Neural cell (in vitro differentiated cells): ENCODE measurements at regions not wholly inside any gene's neighbourhood (a gene's known extent, or its start where the extent isn't known, plus 50 kb on each side); places are given as distances from the start of the nearest gene placed in this dataset.
"Not testable (repeated sequence)": the region's sequence is repeated elsewhere in the genome, so short reads cannot be mapped to it uniquely, and the experiment has no call there.

Experiments
- H2AFZ ChIP-seq: fragments of 200-600, 300-800 bp; sonication (generic), shearing (Covaris generic); 2 replicates; pipeline ENCODE4 v1.6.0; 2014; ENCODE audit warnings: low read depth, mild to moderate bottlenecking, antibody characterized with exemption, low read length, moderate library complexity
- H3F3A ChIP-seq: fragments of 200-600 bp; shearing (Covaris generic); 2 replicates; pipeline ENCODE4 v1.6.1; 2016; ENCODE audit warnings: mild to moderate bottlenecking, moderate library complexity, mixed read lengths, antibody characterized with exemption, low read length; ENCODE audit not compliant: insufficient read depth, poor library complexity, severe bottlenecking
- H3K27ac ChIP-seq: fragments of 200-600, 300-800 bp; sonication (generic), shearing (Covaris generic); 2 replicates; pipeline ENCODE4 v1.5.1; 2014; ENCODE audit warnings: mild to moderate bottlenecking, low read length, moderate library complexity
- H3K27me3 ChIP-seq: fragments of 300-800, 200-600 bp; sonication (generic), shearing (Covaris generic); 2 replicates; pipeline ENCODE4 v1.6.0; 2014; ENCODE audit warnings: mild to moderate bottlenecking, low read depth, low read length, moderate library complexity; ENCODE audit not compliant: insufficient read depth
- H3K36me3 ChIP-seq: fragments of 300-800, 200-600 bp; sonication (generic), shearing (Covaris generic); 2 replicates; pipeline ENCODE4 v1.5.1; 2014; ENCODE audit warnings: mild to moderate bottlenecking, antibody characterized with exemption, low read length, moderate library complexity; ENCODE audit not compliant: insufficient read depth
- H3K4me2 ChIP-seq: fragments of 300-800, 200-600 bp; sonication (generic), shearing (Covaris generic); 2 replicates; pipeline ENCODE4 v1.6.0; 2014; ENCODE audit warnings: mild to moderate bottlenecking, low read length
- H3K4me3 ChIP-seq: fragments of 300-800, 200-600 bp; sonication (generic), shearing (Covaris generic); 2 replicates; pipeline ENCODE4 v1.5.1; 2014; ENCODE audit warnings: mild to moderate bottlenecking, low read length, moderate library complexity
- H3K79me2 ChIP-seq: fragments of 200-600 bp; shearing (Covaris generic); replicated peaks from 2 replicates; pipeline ENCODE4 v1.6.0; 2014; ENCODE audit warnings: mild to moderate bottlenecking, low read length, moderate library complexity; ENCODE audit not compliant: insufficient read depth
- H3K9ac ChIP-seq: fragments of 300-800, 200-600 bp; sonication (generic), shearing (Covaris generic); 2 replicates; pipeline ENCODE4 v1.6.1; 2016; ENCODE audit warnings: mild to moderate bottlenecking, low read length, mixed read lengths
- H3K9me2 ChIP-seq: fragments of 200-600 bp; shearing (Covaris generic); 2 replicates; pipeline ENCODE4 v1.6.1; 2016; ENCODE audit warnings: mild to moderate bottlenecking, low read length, mixed read lengths; ENCODE audit not compliant: insufficient read depth
- H3K9me3 ChIP-seq: fragments of 200-600, 300-800 bp; sonication (generic), shearing (Covaris generic); 2 replicates; pipeline ENCODE4 v1.6.1; 2016; ENCODE audit warnings: mild to moderate bottlenecking, mixed run types, low read length, moderate library complexity, mixed read lengths
- H4K20me1 ChIP-seq: fragments of 200-600 bp; shearing (Covaris generic); 2 replicates; pipeline ENCODE4 v1.6.1; 2016; ENCODE audit warnings: mild to moderate bottlenecking, mixed run types; ENCODE audit not compliant: insufficient read depth
- EP300 ChIP-seq: fragments of 450-650 bp; conservative IDR thresholded peaks from 2 replicates; pipeline ENCODE4 v1.6.1; 2014; ENCODE audit warnings: antibody characterized with exemption, mild to moderate bottlenecking, moderate library complexity; ENCODE audit not compliant: poor library complexity, severe bottlenecking
- EZH2 ChIP-seq: fragments of 200-600, 300-800 bp; shearing (Covaris generic), sonication (generic); IDR thresholded peaks from 2 replicates; pipeline ENCODE4 v1.6.1; 2014; ENCODE audit warnings: antibody characterized with exemption, low read length, borderline replicate concordance, mild to moderate bottlenecking; ENCODE audit not compliant: insufficient read depth, poor library complexity, severe bottlenecking
- MXI1 ChIP-seq: fragments of 450-650 bp; conservative IDR thresholded peaks from 2 replicates; pipeline ENCODE4 v1.6.1; 2014; ENCODE audit warnings: antibody characterized with exemption, mild to moderate bottlenecking; ENCODE audit not compliant: poor library complexity, severe bottlenecking
- POLR2AphosphoS5 ChIP-seq: IDR thresholded peaks from 2 replicates; pipeline ENCODE4 v1.6.1; 2012
- RAD21 ChIP-seq: fragments of 450-650 bp; conservative IDR thresholded peaks from 2 replicates; pipeline ENCODE4 v1.6.1; 2014; ENCODE audit warnings: antibody characterized with exemption, mild to moderate bottlenecking, moderate library complexity
- SMC3 ChIP-seq: fragments of 450-650 bp; conservative IDR thresholded peaks from 2 replicates; pipeline ENCODE4 v1.6.1; 2014; ENCODE audit warnings: antibody characterized with exemption, mild to moderate bottlenecking, moderate library complexity; ENCODE audit not compliant: poor library complexity
- TAF1 ChIP-seq: IDR thresholded peaks from 2 replicates; pipeline ENCODE4 v1.6.1; 2012; ENCODE audit warnings: low read depth
- TF ChIP-seq, protein P1 (sequence below): fragments of 450-650 bp; IDR thresholded peaks from 2 replicates; pipeline ENCODE4 v1.5.1; 2014; ENCODE audit warnings: antibody characterized with exemption, mild to moderate bottlenecking, moderate library complexity; ENCODE audit not compliant: poor library complexity, severe bottlenecking
- TF ChIP-seq, protein P2 (sequence below): IDR thresholded peaks from 2 replicates; pipeline ENCODE4 v1.6.1; 2012; ENCODE audit warnings: borderline replicate concordance

DNA sequence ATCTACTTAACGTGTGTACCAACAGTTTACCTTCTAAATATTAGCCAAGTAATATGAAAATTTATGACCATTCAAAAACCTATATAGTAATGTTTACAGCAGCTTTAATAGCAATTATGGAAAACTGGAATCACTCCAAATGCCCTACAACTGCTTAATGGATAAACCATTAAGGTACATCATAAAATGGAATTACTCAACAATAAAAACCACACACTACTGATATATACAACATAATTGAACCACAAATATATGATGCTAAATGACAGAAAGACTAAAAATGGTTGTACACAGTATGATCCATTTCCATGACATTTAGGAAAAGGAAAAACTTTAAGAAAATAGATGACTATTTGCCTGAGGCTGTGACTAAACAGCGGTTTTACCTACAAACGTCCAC is 467.1 kb upstream of the EPHA6 start:
- Histone ChIP-seq H3K9me3 (no peaks in the 10 kb centered on the region), H3F3A (no peaks in the 10 kb centered on the region)
- TF ChIP-seq RAD21, result no peak
- no peak for TF ChIP-seq TAF1
- TF ChIP-seq, protein P1, sequence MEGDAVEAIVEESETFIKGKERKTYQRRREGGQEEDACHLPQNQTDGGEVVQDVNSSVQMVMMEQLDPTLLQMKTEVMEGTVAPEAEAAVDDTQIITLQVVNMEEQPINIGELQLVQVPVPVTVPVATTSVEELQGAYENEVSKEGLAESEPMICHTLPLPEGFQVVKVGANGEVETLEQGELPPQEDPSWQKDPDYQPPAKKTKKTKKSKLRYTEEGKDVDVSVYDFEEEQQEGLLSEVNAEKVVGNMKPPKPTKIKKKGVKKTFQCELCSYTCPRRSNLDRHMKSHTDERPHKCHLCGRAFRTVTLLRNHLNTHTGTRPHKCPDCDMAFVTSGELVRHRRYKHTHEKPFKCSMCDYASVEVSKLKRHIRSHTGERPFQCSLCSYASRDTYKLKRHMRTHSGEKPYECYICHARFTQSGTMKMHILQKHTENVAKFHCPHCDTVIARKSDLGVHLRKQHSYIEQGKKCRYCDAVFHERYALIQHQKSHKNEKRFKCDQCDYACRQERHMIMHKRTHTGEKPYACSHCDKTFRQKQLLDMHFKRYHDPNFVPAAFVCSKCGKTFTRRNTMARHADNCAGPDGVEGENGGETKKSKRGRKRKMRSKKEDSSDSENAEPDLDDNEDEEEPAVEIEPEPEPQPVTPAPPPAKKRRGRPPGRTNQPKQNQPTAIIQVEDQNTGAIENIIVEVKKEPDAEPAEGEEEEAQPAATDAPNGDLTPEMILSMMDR, result no peak
- TF ChIP-seq, protein P2, sequence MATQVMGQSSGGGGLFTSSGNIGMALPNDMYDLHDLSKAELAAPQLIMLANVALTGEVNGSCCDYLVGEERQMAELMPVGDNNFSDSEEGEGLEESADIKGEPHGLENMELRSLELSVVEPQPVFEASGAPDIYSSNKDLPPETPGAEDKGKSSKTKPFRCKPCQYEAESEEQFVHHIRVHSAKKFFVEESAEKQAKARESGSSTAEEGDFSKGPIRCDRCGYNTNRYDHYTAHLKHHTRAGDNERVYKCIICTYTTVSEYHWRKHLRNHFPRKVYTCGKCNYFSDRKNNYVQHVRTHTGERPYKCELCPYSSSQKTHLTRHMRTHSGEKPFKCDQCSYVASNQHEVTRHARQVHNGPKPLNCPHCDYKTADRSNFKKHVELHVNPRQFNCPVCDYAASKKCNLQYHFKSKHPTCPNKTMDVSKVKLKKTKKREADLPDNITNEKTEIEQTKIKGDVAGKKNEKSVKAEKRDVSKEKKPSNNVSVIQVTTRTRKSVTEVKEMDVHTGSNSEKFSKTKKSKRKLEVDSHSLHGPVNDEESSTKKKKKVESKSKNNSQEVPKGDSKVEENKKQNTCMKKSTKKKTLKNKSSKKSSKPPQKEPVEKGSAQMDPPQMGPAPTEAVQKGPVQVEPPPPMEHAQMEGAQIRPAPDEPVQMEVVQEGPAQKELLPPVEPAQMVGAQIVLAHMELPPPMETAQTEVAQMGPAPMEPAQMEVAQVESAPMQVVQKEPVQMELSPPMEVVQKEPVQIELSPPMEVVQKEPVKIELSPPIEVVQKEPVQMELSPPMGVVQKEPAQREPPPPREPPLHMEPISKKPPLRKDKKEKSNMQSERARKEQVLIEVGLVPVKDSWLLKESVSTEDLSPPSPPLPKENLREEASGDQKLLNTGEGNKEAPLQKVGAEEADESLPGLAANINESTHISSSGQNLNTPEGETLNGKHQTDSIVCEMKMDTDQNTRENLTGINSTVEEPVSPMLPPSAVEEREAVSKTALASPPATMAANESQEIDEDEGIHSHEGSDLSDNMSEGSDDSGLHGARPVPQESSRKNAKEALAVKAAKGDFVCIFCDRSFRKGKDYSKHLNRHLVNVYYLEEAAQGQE, result no peak
- no peak for TF ChIP-seq EP300
- TF ChIP-seq POLR2AphosphoS5, result no peak
- no peak for TF ChIP-seq SMC3
- TF ChIP-seq MXI1, result no peak
- no peak for TF ChIP-seq EZH2

DNA sequence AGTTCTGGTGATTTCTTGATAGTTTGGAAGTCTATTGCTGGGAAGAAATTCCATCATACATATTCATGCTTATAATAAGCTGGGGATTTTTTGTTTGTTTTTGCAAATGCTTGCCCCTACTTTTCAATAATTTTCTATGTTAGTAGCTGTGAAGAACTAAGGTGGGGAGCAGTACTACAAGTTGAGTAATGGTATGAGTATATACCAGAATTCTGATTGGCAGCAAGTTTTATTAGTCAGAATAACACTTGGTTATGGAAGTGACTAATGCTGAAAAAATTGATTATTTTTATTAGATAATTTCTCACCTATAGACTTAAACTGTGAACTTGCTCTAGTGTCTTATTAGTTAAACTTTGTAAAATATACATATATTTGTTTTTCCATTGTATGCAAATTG is 462.8 kb upstream of the EPHA6 start:
- H3K79me2 ChIP-seq, H4K20me1 ChIP-seq, H2AFZ ChIP-seq, H3K9me2 ChIP-seq, H3K4me2 ChIP-seq, H3K36me3 ChIP-seq, H3K9ac ChIP-seq, H3K9me3 ChIP-seq, H3K4me3 ChIP-seq, H3F3A ChIP-seq, H3K27ac ChIP-seq, H3K27me3 ChIP-seq: not testable (repeated sequence)

More for the DNA sequence above, 467.1 kb upstream of the EPHA6 start:
- no peaks in the 10 kb centered on the region for H3K27me3 ChIP-seq
- H3K4me2 ChIP-seq, result no peak overlapping the region
- no peaks in the 10 kb centered on the region for H3K9me2 ChIP-seq
- H3K36me3 ChIP-seq, result no peaks in the 10 kb centered on the region
- no peaks in the 10 kb centered on the region for H4K20me1 ChIP-seq
- no peak overlapping the region for H3K27ac ChIP-seq
- H3K79me2 ChIP-seq, result no peaks in the 10 kb centered on the region
- no peak overlapping the region for H3K9ac ChIP-seq
- no peak overlapping the region for H3K4me3 ChIP-seq
- no peak overlapping the region for H2AFZ ChIP-seq

DNA sequence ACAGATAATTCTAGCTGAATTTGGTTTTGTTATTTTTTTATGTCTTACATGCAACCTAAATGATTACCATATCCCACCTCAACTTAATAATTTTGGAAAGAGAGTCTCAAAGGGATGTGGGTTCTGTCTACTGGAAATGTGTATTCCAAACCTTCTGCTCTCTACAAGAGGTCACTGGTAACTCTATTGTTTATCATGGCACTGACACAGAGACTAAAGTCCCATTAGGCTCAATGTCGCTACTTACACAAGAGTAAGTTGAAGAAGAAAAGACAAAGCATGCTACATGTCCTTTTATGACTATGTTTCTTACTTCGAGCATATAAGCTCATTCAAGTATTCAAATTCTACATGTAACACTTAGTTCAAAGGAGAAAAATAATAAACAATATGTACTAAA is 460.3 kb upstream of the EPHA6 start:
- TF ChIP-seq SMC3 (no peak), POLR2AphosphoS5 (no peak), TAF1 (no peak), EZH2 (no peak)
- TF ChIP-seq, protein P1, result no peak
- no peaks in the 10 kb centered on the region for H4K20me1 ChIP-seq
- H3K27me3 ChIP-seq, result no peaks in the 10 kb centered on the region
- no peaks in the 10 kb centered on the region for H3F3A ChIP-seq
- no peak overlapping the region for H3K9ac ChIP-seq
- H3K4me3 ChIP-seq, result no peak overlapping the region
- no peaks in the 10 kb centered on the region for H3K9me2 ChIP-seq
- no peaks in the 10 kb centered on the region for H3K36me3 ChIP-seq
- H3K27ac ChIP-seq, result no peak overlapping the region
- H3K4me2 ChIP-seq, result no peak overlapping the region
- no peaks in the 10 kb centered on the region for H3K9me3 ChIP-seq
- no peaks in the 10 kb centered on the region for H3K79me2 ChIP-seq
- no peak overlapping the region for H2AFZ ChIP-seq
